CD4-positive, alpha-beta T cell (primary cell): ENCODE measurements at regions not wholly inside any gene's neighbourhood (a gene's known extent, or its start where the extent isn't known, plus 50 kb on each side); places are given as distances from the start of the nearest gene placed in this dataset.
A peak's percentile ranks its signal among the peaks of the same experiment; 100 is the strongest.

Experiments used
- ATAC-seq: fragments of 200-7000 bp; cut with Tn5 transposase; one replicate; pipeline ENCODE4 v1.10.0; 2022; ENCODE audit warnings: mild to moderate bottlenecking; ENCODE audit not compliant: poor library complexity
- CTCF ChIA-PET: fragments of 350-600 bp; sonication (Branson Sonifier 250); formaldehyde crosslinking; loops from one replicate; lab custom pipeline; 2021; ENCODE audit warnings: antibody characterized with exemption, inconsistent platforms; lab: Charles Lee
- POLR2A ChIA-PET: fragments of 350-600 bp; sonication (Branson Sonifier 250); formaldehyde crosslinking; loops from one replicate; lab custom pipeline; 2021; ENCODE audit warnings: antibody characterized with exemption, inconsistent platforms; lab: Charles Lee
- DNase-seq, 14 experiments: peaks; one replicate each; pipeline ENCODE4 v3.0.0-alpha.2; 2013 to 2020; ENCODE audit warnings: mixed read lengths in 2 of 14
- H3K27ac ChIP-seq, 2 donors: one replicate each; pipeline versions ENCODE4 v1.5.1 to v1.7.0; 2013; ENCODE audit warnings: low read length in 2 of 2, low read depth in 1 of 2, mild to moderate bottlenecking in 1 of 2
- H3K27me3 ChIP-seq, 2 experiments: 1 replicate in 1 of 2; 2 replicates in 1 of 2; pipeline versions ENCODE4 v1.6.1 to v1.7.0; 2013; ENCODE audit warnings: low read length in 2 of 2, control low read depth in 1 of 2, mild to moderate bottlenecking in 1 of 2, moderate library complexity in 1 of 2; ENCODE audit not compliant: insufficient read depth in 2 of 2, control insufficient read depth in 1 of 2
- H3K36me3 ChIP-seq: one replicate; pipeline ENCODE4 v1.6.1; 2013; ENCODE audit warnings: low read length, control low read depth; ENCODE audit not compliant: insufficient read depth
- H3K4me1 ChIP-seq: one replicate; pipeline ENCODE4 v1.6.1; 2013; ENCODE audit warnings: low read length, control low read depth; ENCODE audit not compliant: insufficient read depth
- H3K4me3 ChIP-seq: one replicate; pipeline ENCODE4 v1.5.1; 2013; ENCODE audit warnings: mild to moderate bottlenecking, low read length, moderate library complexity
- H3K9me3 ChIP-seq, 2 experiments: 1 replicate in 1 of 2; 2 replicates in 1 of 2; pipeline versions ENCODE4 v1.6.1 to v1.7.0; 2013; ENCODE audit warnings: low read length in 2 of 2, mild to moderate bottlenecking in 2 of 2, control low read depth in 1 of 2, moderate library complexity in 1 of 2; ENCODE audit not compliant: control insufficient read depth in 1 of 2, insufficient read depth in 1 of 2
- H3K27ac Mint-ChIP-seq: one replicate; pipeline ENCODE4 v1.8.0; 2020; ENCODE audit warnings: mixed read lengths
- H3K27me3 Mint-ChIP-seq: one replicate; pipeline ENCODE4 v1.8.0; 2021; ENCODE audit warnings: mixed read lengths
- H3K36me3 Mint-ChIP-seq: one replicate; pipeline ENCODE4 v1.8.0; 2021; ENCODE audit warnings: low read depth, mixed read lengths
- H3K4me1 Mint-ChIP-seq: one replicate; pipeline ENCODE4 v1.8.0; 2021; ENCODE audit warnings: low read depth, mixed read lengths
- H3K4me3 Mint-ChIP-seq: one replicate; pipeline ENCODE4 v1.8.0; 2020; ENCODE audit warnings: mild to moderate bottlenecking, mixed read lengths
- H3K9me3 Mint-ChIP-seq: one replicate; pipeline ENCODE4 v1.8.0; 2020; ENCODE audit warnings: mixed read lengths
- CTCF ChIP-seq: fragments of 200-600 bp; IDR thresholded peaks from one replicate; pipeline ENCODE4 v1.8.0; 2022; ENCODE audit warnings: antibody characterized with exemption, mild to moderate bottlenecking
- intact Hi-C, 2 experiments: fragments of 100-400 bp; cut with DNase I in 1 of 2; cut with micrococcal nuclease in 1 of 2; formaldehyde crosslinking; loops; one replicate each; pipeline versions ENCODE4 v1.15.1 to v1.9.0; 2023 to 2025; cut with DNase I, micrococcal nuclease

GRCh38 chr15:31208817-31209216 lies 107.3 kb upstream of the TRPM1 start:
- POLR2A ChIA-PET = interaction anchor here (4.2 kb wide), 1 partner anchor 117 kb away, joined by 28 read pairs; the partner anchor contains the start of gene KLF13

GRCh38 chr15:31211353-31211752 lies 109.8 kb upstream of the TRPM1 start:
- H3K9me3 ChIP-seq = no peaks in the 10 kb centered on the region
- Mint-ChIP-seq H3K27ac (peak overlapping the region; percentile 24), H3K4me1 (peaks cover 36% of the 10 kb centered on the region), H3K27me3 (no peaks in the 10 kb centered on the region), H3K9me3 (no peaks in the 10 kb centered on the region), H3K4me3 (no peak overlapping the region), H3K36me3 (no peaks in the 10 kb centered on the region)
- H3K4me3 ChIP-seq = no peak overlapping the region
- ATAC-seq = no peak
- no peaks in the 10 kb centered on the region for H3K36me3 ChIP-seq
- ChIA-PET CTCF (no interaction called here), POLR2A (interaction anchor here (1.8 kb wide), 1 partner anchor 115 kb away, joined by 7 read pairs; the partner anchor contains the start of gene KLF13)
- H3K4me1 ChIP-seq = peaks cover 44% of the 10 kb centered on the region
- DNase-seq = no peak
- no peaks in the 10 kb centered on the region for H3K27me3 ChIP-seq
- TF ChIP-seq CTCF = no peak
- intact Hi-C loops = loop anchor here (10.0 kb wide), 2 partner anchors 57 to 113 kb away; partner anchors contain the start of gene KLF13 (in 1 of the 2)
- no peak overlapping the region for H3K27ac ChIP-seq

More at GRCh38 chr15:31208817-31209216, 107.3 kb upstream of the TRPM1 start:
- CTCF ChIA-PET = no interaction called here
- Histone ChIP-seq H3K27ac (no peak overlapping the region), H3K4me3 (no peak overlapping the region), H3K36me3 (no peaks in the 10 kb centered on the region), H3K27me3 (no peaks in the 10 kb centered on the region), H3K4me1 (peaks cover 27% of the 10 kb centered on the region), H3K9me3 (no peaks in the 10 kb centered on the region)
- H3K4me3 Mint-ChIP-seq = no peak overlapping the region
- intact Hi-C loops = no loop called here
- no peak for DNase-seq
- no peak for TF ChIP-seq CTCF
- H3K27me3 Mint-ChIP-seq = no peaks in the 10 kb centered on the region
- ATAC-seq = no peak
- H3K9me3 Mint-ChIP-seq = no peaks in the 10 kb centered on the region
- H3K36me3 Mint-ChIP-seq = no peaks in the 10 kb centered on the region
- no peak overlapping the region for H3K27ac Mint-ChIP-seq
- H3K4me1 Mint-ChIP-seq = peaks cover 27% of the 10 kb centered on the region

- Histone ChIP-seq H3K27me3 (no peaks in the 10 kb centered on the region), H3K4me3 (no peak overlapping the region), H3K36me3 (no peaks in the 10 kb centered on the region), H3K4me1 (peaks cover 37% of the 10 kb centered on the region), H3K9me3 (no peaks in the 10 kb centered on the region), H3K27ac (no peak overlapping the region)
- Mint-ChIP-seq H3K27ac (no peak overlapping the region), H3K27me3 (no peaks in the 10 kb centered on the region), H3K4me1 (peaks cover 35% of the 10 kb centered on the region), H3K9me3 (no peaks in the 10 kb centered on the region), H3K4me3 (peak overlapping the region; percentile 7), H3K36me3 (no peaks in the 10 kb centered on the region)
- DNase-seq = no peak
- TF ChIP-seq CTCF = no peak
- CTCF ChIA-PET = interaction anchor here (0.5 to 0.9 kb wide), 2 partner anchors 9 to 275 kb away, joined by 3 read pairs; no protein-coding TSS in a partner anchor
- POLR2A ChIA-PET = interaction anchor here (1.8 kb wide), 1 partner anchor 114 kb away, joined by 7 read pairs; the partner anchor contains the start of gene KLF13
- intact Hi-C loops = loop anchor here (10.0 kb wide), 2 partner anchors 58 to 112 kb away; partner anchors contain the start of gene KLF13 (in 1 of the 2)
- ATAC-seq = no peak
Measured at GRCh38 chr15:31212326-31213080, 111.0 kb upstream of the TRPM1 start.
